OCI-LY1 (cell line): ENCODE measurements at regions not wholly inside any gene's neighbourhood (a gene's known extent, or its start where the extent isn't known, plus 50 kb on each side); places are given as distances from the start of the nearest gene placed in this dataset.

Experiments used
- EZH2 ChIP-seq: fragments of 200-600 bp; sonication (generic), shearing (Covaris generic); IDR thresholded peaks from 2 replicates; pipeline ENCODE4 v1.8.0; 2017; ENCODE audit warnings: borderline replicate concordance, mixed run types, mild to moderate bottlenecking, antibody characterized with exemption, low read length, moderate library complexity, mixed read lengths
- TF ChIP-seq, protein P1 (sequence below): fragments of 200-600 bp; sonication (generic), shearing (Covaris generic); IDR thresholded peaks from 2 replicates; pipeline ENCODE4 v1.5.1; 2017; ENCODE audit warnings: mild to moderate bottlenecking, antibody characterized with exemption, low read length, moderate library complexity, mixed read lengths

DNA sequence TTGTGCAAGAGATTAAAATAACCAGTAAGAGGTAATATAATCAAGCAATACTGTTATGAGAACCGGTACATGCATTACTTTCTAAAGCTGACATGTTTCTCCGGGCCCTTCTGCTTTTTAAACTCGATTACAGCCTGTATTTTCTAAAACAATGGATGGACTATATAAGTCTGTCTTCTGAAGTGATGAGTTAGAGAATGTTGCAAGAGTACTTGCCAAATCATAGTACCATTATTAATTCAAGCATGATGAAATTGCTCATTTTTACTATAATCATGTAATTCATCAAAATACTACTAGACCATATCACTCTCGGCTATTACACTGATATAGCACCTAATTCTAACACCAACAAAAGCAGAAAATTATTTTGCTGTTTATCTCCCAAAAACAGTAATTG is 1240.3 kb upstream of the ACVR2A start:
- TF ChIP-seq, protein P1, sequence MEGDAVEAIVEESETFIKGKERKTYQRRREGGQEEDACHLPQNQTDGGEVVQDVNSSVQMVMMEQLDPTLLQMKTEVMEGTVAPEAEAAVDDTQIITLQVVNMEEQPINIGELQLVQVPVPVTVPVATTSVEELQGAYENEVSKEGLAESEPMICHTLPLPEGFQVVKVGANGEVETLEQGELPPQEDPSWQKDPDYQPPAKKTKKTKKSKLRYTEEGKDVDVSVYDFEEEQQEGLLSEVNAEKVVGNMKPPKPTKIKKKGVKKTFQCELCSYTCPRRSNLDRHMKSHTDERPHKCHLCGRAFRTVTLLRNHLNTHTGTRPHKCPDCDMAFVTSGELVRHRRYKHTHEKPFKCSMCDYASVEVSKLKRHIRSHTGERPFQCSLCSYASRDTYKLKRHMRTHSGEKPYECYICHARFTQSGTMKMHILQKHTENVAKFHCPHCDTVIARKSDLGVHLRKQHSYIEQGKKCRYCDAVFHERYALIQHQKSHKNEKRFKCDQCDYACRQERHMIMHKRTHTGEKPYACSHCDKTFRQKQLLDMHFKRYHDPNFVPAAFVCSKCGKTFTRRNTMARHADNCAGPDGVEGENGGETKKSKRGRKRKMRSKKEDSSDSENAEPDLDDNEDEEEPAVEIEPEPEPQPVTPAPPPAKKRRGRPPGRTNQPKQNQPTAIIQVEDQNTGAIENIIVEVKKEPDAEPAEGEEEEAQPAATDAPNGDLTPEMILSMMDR, result no peak
- TF ChIP-seq EZH2, result no peak
